CD4-positive, alpha-beta T cell (primary cell): ENCODE measurements at regions not wholly inside any gene's neighbourhood (a gene's known extent, or its start where the extent isn't known, plus 50 kb on each side); places are given as distances from the start of the nearest gene placed in this dataset.

Experiments used
- ATAC-seq: fragments of 200-7000 bp; cut with Tn5 transposase; one replicate; pipeline ENCODE4 v1.10.0; 2022; ENCODE audit warnings: mild to moderate bottlenecking; ENCODE audit not compliant: poor library complexity
- CTCF ChIA-PET: fragments of 350-600 bp; sonication (Branson Sonifier 250); formaldehyde crosslinking; loops from one replicate; lab custom pipeline; 2021; ENCODE audit warnings: antibody characterized with exemption, inconsistent platforms; lab: Charles Lee
- POLR2A ChIA-PET: fragments of 350-600 bp; sonication (Branson Sonifier 250); formaldehyde crosslinking; loops from one replicate; lab custom pipeline; 2021; ENCODE audit warnings: antibody characterized with exemption, inconsistent platforms; lab: Charles Lee
- DNase-seq, 14 experiments: peaks; one replicate each; pipeline ENCODE4 v3.0.0-alpha.2; 2013 to 2020; ENCODE audit warnings: mixed read lengths in 2 of 14
- H3K27ac ChIP-seq, 2 donors: one replicate each; pipeline versions ENCODE4 v1.5.1 to v1.7.0; 2013; ENCODE audit warnings: low read length in 2 of 2, low read depth in 1 of 2, mild to moderate bottlenecking in 1 of 2
- H3K27me3 ChIP-seq, 2 experiments: 1 replicate in 1 of 2; 2 replicates in 1 of 2; pipeline versions ENCODE4 v1.6.1 to v1.7.0; 2013; ENCODE audit warnings: low read length in 2 of 2, control low read depth in 1 of 2, mild to moderate bottlenecking in 1 of 2, moderate library complexity in 1 of 2; ENCODE audit not compliant: insufficient read depth in 2 of 2, control insufficient read depth in 1 of 2
- H3K36me3 ChIP-seq: one replicate; pipeline ENCODE4 v1.6.1; 2013; ENCODE audit warnings: low read length, control low read depth; ENCODE audit not compliant: insufficient read depth
- H3K4me1 ChIP-seq: one replicate; pipeline ENCODE4 v1.6.1; 2013; ENCODE audit warnings: low read length, control low read depth; ENCODE audit not compliant: insufficient read depth
- H3K4me3 ChIP-seq: one replicate; pipeline ENCODE4 v1.5.1; 2013; ENCODE audit warnings: mild to moderate bottlenecking, low read length, moderate library complexity
- H3K9me3 ChIP-seq, 2 experiments: 1 replicate in 1 of 2; 2 replicates in 1 of 2; pipeline versions ENCODE4 v1.6.1 to v1.7.0; 2013; ENCODE audit warnings: low read length in 2 of 2, mild to moderate bottlenecking in 2 of 2, control low read depth in 1 of 2, moderate library complexity in 1 of 2; ENCODE audit not compliant: control insufficient read depth in 1 of 2, insufficient read depth in 1 of 2
- H3K27ac Mint-ChIP-seq: one replicate; pipeline ENCODE4 v1.8.0; 2020; ENCODE audit warnings: mixed read lengths
- H3K27me3 Mint-ChIP-seq: one replicate; pipeline ENCODE4 v1.8.0; 2021; ENCODE audit warnings: mixed read lengths
- H3K36me3 Mint-ChIP-seq: one replicate; pipeline ENCODE4 v1.8.0; 2021; ENCODE audit warnings: low read depth, mixed read lengths
- H3K4me1 Mint-ChIP-seq: one replicate; pipeline ENCODE4 v1.8.0; 2021; ENCODE audit warnings: low read depth, mixed read lengths
- H3K4me3 Mint-ChIP-seq: one replicate; pipeline ENCODE4 v1.8.0; 2020; ENCODE audit warnings: mild to moderate bottlenecking, mixed read lengths
- H3K9me3 Mint-ChIP-seq: one replicate; pipeline ENCODE4 v1.8.0; 2020; ENCODE audit warnings: mixed read lengths
- intact Hi-C, 2 experiments: fragments of 100-400 bp; cut with DNase I in 1 of 2; cut with micrococcal nuclease in 1 of 2; formaldehyde crosslinking; loops; one replicate each; pipeline versions ENCODE4 v1.15.1 to v1.9.0; 2023 to 2025; cut with DNase I, micrococcal nuclease
- TF ChIP-seq, protein P1 (sequence below): fragments of 200-600 bp; IDR thresholded peaks from one replicate; pipeline ENCODE4 v1.8.0; 2022; ENCODE audit warnings: antibody characterized with exemption, mild to moderate bottlenecking

DNA sequence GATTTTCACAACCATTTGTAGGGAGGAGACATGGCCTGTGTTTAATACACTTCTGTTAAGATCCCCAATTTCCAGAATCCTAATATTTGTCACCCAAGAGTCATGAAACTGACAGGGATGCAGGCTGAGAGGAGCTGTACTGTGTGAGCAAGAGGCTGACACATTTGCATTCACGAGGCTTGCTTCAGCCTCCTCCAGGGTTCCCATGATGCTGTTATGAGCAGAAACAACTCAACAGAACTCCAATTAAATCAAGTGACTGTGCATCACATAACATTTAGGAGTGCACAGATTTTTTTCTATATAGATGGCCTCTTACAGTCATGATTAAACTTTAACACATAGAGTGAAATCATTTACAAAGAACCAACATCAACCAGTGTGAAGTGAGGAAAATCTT, 292.3 kb upstream of the STT3B start:
- H3K9me3 ChIP-seq: no peaks in the 10 kb centered on the region
- Mint-ChIP-seq H3K9me3 (no peaks in the 10 kb centered on the region), H3K27me3 (no peaks in the 10 kb centered on the region), H3K4me3 (no peak overlapping the region), H3K4me1 (peaks cover 17% of the 10 kb centered on the region), H3K27ac (no peak overlapping the region), H3K36me3 (no peaks in the 10 kb centered on the region)
- DNase-seq: no peak
- no peak overlapping the region for H3K27ac ChIP-seq
- TF ChIP-seq, protein P1, sequence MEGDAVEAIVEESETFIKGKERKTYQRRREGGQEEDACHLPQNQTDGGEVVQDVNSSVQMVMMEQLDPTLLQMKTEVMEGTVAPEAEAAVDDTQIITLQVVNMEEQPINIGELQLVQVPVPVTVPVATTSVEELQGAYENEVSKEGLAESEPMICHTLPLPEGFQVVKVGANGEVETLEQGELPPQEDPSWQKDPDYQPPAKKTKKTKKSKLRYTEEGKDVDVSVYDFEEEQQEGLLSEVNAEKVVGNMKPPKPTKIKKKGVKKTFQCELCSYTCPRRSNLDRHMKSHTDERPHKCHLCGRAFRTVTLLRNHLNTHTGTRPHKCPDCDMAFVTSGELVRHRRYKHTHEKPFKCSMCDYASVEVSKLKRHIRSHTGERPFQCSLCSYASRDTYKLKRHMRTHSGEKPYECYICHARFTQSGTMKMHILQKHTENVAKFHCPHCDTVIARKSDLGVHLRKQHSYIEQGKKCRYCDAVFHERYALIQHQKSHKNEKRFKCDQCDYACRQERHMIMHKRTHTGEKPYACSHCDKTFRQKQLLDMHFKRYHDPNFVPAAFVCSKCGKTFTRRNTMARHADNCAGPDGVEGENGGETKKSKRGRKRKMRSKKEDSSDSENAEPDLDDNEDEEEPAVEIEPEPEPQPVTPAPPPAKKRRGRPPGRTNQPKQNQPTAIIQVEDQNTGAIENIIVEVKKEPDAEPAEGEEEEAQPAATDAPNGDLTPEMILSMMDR: no peak
- H3K36me3 ChIP-seq: no peaks in the 10 kb centered on the region
- POLR2A ChIA-PET: interaction anchor here (1.4 kb wide), 2 partner anchors 9 to 292 kb away, joined by 3 to 4 read pairs; partner anchors contain the start of gene STT3B
- no peak overlapping the region for H3K4me3 ChIP-seq
- CTCF ChIA-PET: no interaction called here
- no peaks in the 10 kb centered on the region for H3K27me3 ChIP-seq
- H3K4me1 ChIP-seq: peaks cover 7% of the 10 kb centered on the region
- intact Hi-C loops: no loop called here
- no peak for ATAC-seq

DNA sequence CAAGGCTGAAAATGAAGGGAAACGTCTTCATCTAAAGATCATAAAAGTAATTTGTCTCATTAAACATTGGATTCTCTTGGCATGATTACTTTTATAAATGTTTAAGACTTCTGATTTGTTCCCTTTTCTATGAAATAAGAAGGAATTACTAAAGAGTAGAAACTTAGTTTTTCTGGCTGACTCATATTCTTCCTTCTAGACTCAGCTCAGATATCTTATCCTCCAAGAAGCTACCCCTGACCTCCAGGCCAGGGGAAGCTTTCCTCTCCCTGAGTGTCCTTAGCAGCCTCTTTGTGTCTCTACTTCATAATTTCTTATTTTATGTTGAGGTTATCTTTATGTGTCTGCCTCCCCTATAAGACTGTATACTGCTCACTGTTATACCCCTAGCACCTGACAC, 291.9 kb upstream of the STT3B start:
- Mint-ChIP-seq H3K27me3 (no peaks in the 10 kb centered on the region), H3K4me1 (peaks cover 13% of the 10 kb centered on the region), H3K4me3 (no peak overlapping the region), H3K27ac (no peak overlapping the region), H3K36me3 (no peaks in the 10 kb centered on the region), H3K9me3 (no peaks in the 10 kb centered on the region)
- Histone ChIP-seq H3K4me1 (peaks cover 3% of the 10 kb centered on the region), H3K27me3 (no peaks in the 10 kb centered on the region), H3K27ac (no peak overlapping the region), H3K36me3 (no peaks in the 10 kb centered on the region), H3K9me3 (no peaks in the 10 kb centered on the region), H3K4me3 (no peak overlapping the region)
- POLR2A ChIA-PET: interaction anchor here (1.4 kb wide), 2 partner anchors 9 to 291 kb away, joined by 3 to 4 read pairs; partner anchors contain the start of gene STT3B
- ATAC-seq (no peak), DNase-seq (no peak)
- TF ChIP-seq, protein P1: no peak
- CTCF ChIA-PET: no interaction called here
- intact Hi-C loops: no loop called here

DNA sequence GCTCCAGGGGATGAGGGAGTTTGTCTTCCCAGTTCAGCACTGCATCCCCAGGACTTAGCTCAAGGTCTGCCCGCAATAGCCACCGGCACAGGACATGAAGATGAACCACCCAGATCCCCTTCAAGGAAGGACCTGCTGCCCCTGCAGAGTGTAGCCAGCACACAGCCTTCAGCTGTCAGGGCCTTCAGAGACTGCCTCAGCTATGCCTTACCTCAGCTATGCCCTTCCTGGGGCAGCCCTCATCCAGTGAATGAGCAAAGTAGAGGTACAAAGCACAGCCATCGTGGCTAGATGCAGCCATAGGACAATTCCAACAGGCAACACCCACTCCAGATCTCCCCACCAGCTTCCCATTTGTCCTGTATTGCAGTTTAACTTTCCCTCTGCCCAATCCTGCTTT, 291.2 kb upstream of the STT3B start:
- ATAC-seq: no peak
- no peaks in the 10 kb centered on the region for H3K27me3 Mint-ChIP-seq
- DNase-seq: no peak
- Histone ChIP-seq H3K27ac (no peak overlapping the region), H3K4me1 (no peaks in the 10 kb centered on the region), H3K36me3 (no peaks in the 10 kb centered on the region), H3K27me3 (no peaks in the 10 kb centered on the region), H3K4me3 (no peak overlapping the region), H3K9me3 (no peaks in the 10 kb centered on the region)
- H3K9me3 Mint-ChIP-seq: no peaks in the 10 kb centered on the region
- H3K4me1 Mint-ChIP-seq: peaks cover 13% of the 10 kb centered on the region
- H3K27ac Mint-ChIP-seq: no peak overlapping the region
- ChIA-PET CTCF (no interaction called here), POLR2A (interaction anchor here (1.4 kb wide), 2 partner anchors 10 to 291 kb away, joined by 3 to 4 read pairs; partner anchors contain the start of gene STT3B)
- TF ChIP-seq, protein P1: no peak
- intact Hi-C loops: no loop called here
- H3K36me3 Mint-ChIP-seq: no peaks in the 10 kb centered on the region
- H3K4me3 Mint-ChIP-seq: no peak overlapping the region
